ENCODE measurements at regions not wholly inside any gene's neighbourhood (a gene's known extent, or its start where the extent isn't known, plus 50 kb on each side); places are given as distances from the start of the nearest gene placed in this dataset.

- TF ChIP-seq EZH2 (IDR thresholded peaks at IDR 0.05; ENCODE audit: insufficient read depth, poor library complexity, severe bottlenecking), result no peak
- no peak for TF ChIP-seq EZH2phosphoT487 (IDR thresholded peaks at IDR 0.05; ENCODE audit: insufficient read depth, low read depth)
These were observed 301.6 kb upstream of the PDE4D start for GRCh38 chr5:60195083-60195482.

Data from GM23248 (cell line).